Endometrium (tissue), 2 donors: ENCODE measurements at regions not wholly inside any gene's neighbourhood (a gene's known extent, or its start where the extent isn't known, plus 50 kb on each side); places are given as distances from the start of the nearest gene placed in this dataset.

Experiments used
- FAIRE-seq: peaks from 2 replicates; lab custom pipeline; 2012; peaks lifted over from hg19 to GRCh38; lab: Jason Lieb, UNC
- donor health status: control.
- donor health status: control.

DNA sequence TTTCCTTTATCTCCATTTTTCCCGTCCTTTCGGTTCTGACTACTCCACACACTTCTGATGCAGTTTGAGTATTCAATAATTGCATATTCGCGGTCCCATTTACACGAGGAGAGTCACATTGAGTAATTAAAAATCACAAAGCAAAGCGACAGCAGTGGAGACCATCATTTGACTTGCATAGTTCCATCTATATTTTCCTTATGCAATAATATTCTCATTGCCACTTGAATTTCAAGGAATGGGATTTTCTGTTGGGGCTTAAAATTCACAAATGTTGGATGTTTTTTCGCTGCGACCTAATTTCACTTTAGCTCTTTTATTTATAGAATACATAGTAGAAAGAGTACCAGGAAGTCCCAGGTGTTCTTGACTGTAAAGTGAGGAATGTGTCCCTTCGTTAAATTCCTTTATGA lies 186.8 kb downstream of the ZEB2 start:
- FAIRE-seq = no peak

DNA sequence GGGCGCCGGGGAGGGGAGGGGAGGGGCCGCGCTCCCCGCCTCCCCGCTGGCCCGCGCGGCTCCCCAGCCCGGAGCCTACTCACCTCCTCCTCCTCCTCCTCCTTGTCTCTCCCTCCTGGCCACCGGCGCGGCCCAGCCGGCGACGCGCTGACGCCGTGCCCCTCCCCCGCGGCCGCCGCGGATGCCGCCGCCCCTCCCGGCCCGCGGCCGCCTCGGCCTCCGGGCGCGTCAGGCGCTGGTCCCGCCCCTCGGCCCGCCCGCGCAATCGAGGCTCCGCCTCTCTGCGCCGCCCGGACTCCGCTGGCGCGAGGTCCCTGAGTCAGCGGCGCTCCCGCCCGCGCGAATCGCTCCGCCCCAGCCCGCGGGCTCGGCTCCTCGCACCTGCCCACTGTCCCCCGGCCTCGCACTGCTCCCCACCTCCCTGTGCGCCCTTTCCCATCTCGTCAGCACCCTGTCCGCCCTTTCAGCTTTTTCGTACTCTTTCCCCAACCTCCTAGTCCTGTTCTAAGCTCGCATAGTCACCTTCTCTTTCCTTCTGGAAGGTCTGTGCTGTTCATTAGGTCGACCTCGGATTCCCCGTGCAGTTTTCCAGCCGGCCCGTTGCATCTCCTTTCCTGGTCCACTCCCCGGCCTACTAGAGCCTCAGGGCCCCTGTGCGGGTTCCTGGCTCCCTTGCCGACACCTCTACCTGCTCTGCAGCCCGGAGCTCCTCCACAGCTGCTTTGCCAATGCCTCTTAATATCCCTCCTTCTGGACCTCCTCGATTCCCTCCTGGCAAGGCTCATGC lies 187.4 kb downstream of the ZEB2 start:
- no peak for FAIRE-seq

DNA sequence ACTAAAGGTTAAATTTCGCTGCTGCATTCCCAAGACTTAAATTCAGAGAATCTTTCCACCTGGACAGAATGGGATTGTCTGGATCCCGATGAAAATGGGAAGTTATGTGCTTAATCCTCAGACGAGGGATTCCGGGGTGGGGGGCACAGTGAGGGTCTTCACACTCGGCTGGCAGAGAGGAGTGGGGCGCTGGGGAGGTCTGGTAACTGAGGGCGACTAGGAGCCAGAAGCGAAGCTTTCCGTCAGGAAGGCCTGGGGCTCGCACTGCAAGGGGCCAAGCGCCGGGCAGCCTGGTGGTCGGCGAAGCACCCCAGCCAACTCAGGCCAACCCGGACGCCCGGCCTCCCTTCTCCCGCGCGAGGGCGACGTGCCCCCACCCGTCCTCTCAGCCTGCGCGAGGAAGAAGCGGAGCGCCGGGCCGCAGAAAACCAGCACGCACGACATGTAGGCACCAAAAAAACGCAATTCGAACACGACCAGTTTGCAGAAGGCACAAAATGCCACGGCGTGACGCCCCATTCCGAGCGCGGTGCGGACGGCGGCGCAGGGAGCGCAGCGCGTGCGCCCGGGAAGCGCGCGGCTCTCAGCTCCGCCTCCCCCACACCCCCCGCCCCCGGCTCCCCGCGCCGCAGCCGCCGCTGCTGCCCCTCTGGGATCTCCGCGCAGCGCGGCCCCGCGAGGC lies 188.1 kb downstream of the ZEB2 start:
- FAIRE-seq = no peak

DNA sequence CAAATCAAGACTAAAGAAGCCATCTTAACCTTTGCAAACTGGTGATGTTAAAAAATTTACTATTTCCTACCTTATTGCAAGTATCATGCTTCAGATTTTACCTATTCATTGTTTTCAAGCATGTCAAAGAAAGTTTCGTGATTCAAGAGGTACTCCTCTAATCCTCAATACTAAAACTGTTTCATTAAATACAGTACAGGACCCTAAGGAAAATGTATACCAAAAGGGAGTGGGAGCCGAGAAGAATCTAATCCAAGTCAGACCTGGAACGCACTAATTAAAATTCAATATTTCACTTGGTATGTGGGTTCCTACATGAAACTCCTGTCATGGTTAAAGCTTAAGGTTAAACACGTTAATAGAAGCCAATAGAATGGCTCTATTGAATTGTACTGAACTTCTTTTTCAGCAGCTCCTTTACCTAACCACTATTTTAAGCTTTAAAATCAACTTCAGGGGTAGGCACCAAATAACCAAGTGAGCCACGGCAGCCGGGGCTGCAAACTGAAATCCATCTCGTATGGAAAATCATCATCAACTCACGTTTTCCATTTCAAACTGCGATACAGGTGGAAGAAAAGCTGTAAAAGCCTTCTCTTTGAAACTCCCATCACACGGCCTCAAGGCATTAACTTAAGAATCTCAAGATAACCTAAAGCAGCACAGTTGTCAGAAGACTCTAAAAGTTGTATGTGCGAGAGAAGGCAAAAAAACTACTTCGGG lies 188.8 kb downstream of the ZEB2 start:
- FAIRE-seq = no peak

DNA sequence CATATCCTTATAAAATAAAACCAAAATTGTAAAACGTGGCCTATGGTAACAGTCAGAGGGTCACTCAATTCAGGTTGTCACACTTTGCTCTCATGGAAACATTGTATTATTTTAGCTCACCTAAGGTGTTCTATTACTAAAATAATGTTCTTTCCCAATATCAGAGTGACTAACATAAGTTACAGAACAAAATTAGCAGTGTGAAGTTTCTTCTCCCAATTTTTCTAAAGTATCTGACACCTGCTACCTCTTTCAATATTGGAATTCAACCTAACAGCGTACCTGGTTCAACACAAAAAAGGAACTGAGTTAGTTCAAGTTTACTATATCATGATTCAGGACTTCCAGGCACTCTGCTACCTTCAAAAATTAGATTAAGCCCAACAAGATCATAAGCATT lies 190.4 kb downstream of the ZEB2 start:
- no peak for FAIRE-seq

DNA sequence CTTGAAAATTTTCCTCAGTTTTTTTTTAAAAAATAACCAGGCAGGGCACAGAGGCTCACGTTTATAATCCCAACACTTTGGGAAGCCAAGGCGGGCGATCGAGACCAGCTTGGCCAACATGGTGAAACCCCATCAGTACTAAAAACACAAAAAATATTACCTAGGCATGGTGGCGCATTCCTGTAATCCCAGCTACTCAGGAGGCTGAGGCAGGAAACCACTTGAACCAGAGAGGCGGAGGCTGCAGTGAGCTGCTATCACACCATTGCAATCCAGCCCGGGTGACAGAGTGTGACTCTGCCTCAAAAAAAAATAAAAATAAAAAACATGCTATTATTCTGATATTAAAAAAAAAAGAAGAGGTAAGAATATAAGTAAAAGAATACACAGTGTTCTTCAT lies 191.0 kb downstream of the ZEB2 start:
- no peak for FAIRE-seq

DNA sequence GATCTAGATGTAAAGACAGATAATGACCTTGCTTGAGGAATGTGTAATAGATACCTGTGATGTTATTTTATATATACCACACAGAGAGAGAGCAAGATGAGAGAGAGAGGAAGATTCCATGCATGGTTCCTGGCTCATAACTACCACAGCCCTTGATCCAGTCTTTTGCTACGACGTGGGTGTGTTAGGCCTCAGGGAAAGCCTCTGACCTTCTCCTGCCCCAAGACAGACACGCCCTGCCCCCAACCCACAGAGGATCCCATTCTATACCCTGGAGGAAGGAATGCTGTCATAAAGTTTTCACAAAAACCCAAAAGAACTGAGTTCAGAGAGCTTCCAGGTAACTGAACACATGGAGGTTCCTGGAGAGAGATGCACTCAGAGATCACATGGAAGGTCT lies 193.1 kb downstream of the ZEB2 start:
- FAIRE-seq = no peak

DNA sequence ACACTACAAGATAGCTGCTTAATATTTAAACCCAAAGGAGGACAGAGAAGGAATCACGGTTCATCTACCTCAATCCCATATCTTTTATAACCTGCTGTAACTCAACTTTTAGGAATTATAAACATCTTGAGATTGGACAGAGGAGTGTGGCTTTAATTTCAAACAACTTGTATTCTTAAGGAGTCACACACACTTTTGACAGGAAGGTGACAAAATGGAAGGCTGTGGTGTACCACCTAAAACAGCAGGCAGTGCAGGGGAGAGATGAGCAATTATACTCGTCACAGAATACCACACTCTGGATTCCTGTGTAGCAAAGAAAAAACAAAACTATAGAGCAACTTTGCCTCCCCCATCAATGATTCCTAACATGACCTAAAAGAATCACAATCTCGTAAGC lies 194.8 kb downstream of the ZEB2 start:
- no peak for FAIRE-seq

DNA sequence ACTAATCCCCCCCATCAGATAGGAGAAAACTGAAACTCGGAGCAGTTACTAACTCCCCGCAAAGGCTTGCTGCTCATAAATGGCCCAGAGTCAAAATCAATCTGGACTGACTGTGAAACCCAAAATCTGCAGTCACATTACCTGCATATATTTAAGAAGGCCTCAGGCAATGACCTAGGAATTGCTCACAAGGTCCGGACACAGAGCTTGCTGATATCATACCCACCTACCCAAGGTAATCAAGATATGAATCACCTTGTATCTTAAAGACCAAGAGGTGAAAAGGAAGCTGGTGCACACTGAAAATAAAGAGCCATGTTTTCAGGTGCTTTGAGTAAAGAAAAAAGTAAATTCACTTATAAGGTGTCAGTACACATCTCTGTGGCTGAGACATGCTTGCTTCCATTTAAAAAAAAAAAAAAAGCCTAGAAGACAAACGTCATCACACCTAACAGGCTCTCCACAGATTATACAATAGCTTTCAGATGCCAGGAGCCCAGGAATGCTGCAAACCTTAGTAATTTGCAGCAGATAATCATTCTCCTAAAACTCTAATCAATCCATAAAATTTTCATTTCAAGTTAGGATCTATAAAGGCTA lies 195.4 kb downstream of the ZEB2 start:
- no peak for FAIRE-seq

DNA sequence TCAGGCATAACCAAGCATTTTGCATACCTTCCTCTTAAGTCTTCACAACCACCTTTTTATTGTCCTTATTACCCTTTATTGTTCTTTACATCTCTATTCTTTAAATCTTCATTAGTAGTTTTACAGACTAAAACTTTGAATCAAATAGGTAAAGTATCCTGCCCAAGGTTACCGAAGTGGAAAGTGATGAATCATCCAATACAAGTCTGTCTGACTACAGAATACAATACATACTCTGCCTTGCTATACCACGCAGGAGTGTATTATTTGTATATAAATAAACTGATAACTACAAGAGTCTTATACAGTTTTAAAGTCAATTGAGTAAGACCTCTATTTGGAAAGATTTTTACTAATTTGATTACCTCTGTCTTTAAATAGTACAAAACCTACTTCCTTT lies 196.0 kb downstream of the ZEB2 start:
- FAIRE-seq = no peak

DNA sequence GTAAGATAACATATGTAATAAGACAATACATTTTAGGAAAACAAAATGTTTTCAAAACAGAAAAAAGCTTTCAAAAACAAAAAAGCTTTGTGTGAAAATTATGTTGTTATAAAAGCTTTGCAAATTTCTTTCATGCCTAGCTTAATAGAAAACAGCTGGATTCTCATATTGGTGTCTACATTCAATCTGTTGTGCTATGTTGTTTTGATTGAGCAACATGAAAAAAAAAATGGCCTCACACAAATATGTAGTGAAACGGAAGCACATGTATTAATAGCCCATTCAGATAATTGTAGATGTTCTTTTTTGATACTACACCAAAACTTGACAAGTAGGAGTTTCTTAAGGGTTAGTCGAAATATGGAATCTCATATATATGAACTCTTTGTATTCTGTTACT lies 197.5 kb downstream of the ZEB2 start:
- FAIRE-seq = peak; percentile 91

DNA sequence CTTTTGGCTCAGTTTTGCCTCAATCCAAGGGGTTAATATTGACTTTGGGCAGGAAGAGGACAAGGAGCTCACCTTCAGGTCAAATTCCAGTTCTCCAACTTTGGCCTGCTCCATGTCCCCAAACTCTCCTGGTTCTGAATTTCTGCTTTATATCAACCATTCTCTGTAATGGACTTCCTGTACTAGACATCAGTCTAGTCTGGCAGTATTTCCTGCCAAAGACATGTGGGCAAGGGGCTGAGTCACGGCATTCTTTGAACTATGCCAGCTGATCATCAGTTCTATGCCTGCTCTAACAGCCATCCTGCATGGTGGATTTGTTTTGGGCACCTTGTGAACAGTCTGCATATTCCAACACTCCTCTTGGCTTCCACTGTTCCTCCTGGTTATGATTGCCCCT lies 199.4 kb downstream of the ZEB2 start:
- FAIRE-seq = no peak

DNA sequence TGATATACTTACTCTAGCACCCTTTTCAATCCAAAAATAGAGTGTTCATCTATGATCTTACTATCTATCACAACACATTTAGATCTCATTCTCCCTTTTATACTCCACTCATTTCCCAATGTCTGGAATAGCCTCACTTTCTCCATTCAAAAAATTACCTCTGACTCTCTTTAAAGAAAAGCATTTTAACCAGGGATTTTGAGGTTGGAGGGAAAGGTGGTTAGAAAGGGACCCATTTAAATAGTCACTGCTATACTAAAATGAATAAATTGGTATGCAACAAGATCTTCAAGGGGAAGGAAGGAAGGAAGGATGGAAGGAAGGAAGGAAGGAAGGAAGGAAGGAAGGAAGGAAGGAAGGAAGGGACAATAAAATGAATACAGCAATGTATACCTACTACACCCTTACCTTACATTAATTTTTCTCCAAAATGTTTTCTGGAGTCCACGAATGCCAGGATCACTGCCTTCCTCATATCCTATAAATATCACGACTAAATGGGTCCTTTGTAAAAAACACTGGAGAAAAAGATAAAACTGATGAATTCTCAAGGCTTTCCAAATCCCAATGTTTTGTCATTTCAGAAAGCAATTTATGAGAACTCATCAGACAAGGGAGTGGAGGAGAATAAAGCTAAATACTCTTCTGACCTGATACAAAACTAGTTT lies 202.7 kb downstream of the ZEB2 start:
- FAIRE-seq = no peak

DNA sequence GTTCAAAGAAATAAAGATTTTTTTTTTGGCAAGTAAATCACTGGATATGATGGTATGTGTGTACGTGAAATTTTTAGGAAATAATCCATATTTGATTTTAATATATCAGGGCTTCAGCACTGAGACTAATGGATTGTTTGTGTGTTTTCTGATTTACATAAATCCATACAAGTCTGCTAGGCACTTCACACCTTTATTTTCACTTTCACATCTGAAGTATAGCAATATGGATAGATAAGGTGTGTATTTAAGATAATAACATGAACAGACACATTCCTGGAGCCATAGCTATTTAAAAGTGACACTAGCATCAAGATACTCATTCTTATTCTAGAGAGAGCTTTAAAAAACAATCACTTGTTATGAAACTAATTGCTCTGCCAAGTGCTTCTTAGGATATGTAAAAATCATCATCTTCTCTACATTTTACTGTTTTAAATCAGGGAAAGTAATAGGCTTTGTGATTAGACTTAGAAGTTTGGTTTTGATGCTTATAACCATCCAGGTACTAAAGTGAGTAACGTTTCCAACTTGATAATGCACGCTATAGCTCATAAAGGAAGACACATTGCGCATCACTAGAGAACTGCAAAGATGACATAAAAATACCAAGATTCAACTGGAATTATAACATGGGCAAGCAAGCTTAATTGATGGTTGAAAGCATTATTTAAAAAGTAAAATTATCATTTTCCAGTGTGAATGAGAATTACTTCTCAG lies 208.9 kb downstream of the ZEB2 start:
- FAIRE-seq = no peak

DNA sequence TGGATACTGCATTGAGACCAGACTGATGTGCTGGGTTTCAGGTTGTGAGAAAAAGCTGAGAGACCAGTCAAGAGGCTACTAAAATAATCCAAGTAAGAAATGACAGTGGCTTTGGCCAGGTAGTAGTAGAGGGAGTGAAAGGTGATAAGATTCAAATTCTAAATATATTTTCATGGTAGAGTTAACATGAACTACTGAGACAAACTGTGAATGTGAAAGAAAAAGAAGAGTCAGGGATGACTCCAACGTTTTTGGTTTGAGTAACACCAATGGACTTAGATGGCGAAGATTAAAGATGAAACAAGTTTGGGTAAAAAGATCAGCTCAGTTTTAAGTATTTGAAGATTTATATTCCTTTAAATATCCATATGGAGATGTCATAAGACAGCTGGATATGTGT lies 209.4 kb downstream of the ZEB2 start:
- FAIRE-seq = no peak

DNA sequence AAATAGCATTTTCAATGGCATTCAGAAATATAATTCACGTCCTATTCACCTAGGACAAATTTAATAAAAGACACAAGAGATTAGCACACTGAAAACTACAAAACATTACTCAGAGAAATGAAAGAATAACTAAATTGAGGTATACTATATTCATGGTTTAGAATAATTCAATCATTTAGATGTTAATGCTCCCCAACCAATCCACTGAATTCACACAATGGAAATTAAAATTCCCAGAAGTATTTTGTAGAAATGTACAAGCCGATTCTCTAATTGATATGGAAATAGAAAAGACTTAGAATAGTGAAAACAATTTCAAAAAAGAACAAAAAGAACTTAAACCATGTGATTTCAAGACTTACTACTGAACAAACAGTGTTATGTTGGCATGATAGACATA lies 212.2 kb downstream of the ZEB2 start:
- no peak for FAIRE-seq

DNA sequence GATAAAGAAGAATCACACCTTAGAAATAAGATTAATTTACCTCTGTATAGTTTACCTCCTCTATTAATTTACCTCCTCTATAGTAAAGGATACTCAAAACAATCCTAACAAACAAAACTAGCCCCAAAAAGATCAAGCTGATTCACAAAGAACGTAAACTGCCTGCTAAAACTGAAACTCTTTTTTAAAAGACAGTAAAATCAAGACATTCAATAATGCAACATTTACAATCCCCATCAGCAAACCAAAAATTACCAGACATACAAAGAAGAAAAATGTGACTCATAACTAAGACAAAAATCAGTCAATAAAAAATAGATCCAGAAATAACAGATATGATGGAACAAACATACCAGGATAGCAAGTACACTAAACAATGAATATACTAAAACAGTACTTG lies 215.7 kb downstream of the ZEB2 start:
- peak; percentile 8 for FAIRE-seq

DNA sequence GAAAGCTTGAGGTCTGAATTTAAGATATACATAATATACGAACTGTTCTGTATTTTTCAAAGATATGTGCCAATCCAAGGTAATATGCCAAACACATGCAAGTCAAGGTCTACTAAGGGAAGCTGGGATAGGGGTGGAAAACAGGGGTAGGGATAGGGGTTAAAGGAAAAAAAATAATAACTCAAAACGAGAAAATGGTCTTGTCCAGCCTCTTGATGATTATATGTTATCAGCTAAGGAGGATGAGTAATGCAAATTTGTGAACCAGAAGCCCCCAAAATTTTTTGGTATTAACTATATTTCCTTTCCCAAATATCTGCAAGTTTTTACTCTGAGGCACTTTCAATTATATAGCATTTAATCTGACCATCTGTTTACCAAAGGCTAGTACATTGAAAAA lies 219.3 kb downstream of the ZEB2 start:
- no peak for FAIRE-seq

DNA sequence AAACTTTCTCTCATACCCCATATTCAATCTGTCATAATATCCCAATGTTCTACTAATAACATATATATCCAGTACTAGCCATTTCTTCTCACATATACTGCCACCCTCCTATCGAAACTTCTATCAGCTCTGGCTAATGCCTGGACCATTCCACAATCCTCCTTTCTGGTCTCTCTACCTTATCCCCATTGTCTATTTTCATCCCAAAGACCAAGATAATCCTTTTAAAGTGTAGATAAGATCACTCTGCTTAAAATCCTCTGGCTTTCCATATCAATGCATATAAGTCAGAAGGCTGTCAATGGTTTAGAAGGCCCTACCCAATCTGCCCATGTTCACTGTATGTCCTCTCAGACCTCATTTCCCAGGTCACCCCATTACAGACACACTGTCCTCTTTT lies 229.6 kb downstream of the ZEB2 start:
- FAIRE-seq = no peak

DNA sequence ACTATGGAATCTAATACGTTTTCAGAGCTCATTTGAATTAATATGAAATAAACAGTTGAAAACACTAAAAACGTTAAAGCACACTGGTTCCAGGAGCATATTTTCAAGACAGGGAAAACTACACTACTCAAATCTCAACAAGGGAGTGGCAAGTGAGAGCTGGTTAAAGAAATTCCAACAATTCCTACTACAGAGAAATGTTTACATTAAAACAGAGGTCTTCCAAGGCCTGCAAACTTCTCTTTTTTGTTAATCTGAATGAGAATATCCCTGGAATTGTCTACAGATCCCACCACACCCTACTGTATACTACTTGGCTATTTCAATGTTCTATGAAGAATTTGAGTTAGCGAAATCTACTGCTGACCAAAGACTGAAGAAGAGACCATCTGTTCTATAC lies 231.5 kb downstream of the ZEB2 start:
- FAIRE-seq = no peak

DNA sequence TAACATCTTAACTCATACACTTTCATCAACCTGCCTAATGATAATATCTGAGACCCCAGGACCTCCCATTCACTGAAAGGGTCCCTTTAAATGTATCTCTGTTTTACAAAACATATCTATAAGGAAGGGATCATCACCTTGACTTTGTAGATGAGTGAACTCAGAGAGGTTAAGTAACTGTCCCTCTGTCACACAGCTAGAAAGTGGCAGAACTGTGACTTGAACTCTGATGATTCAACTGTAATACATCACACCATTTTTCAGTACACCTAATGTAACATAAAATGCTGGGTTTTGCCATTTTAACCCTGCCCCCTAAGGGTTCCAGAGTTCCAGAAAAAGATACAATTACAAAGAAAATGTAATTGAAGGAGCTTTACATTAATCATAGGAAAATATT lies 234.6 kb downstream of the ZEB2 start:
- FAIRE-seq = no peak

DNA sequence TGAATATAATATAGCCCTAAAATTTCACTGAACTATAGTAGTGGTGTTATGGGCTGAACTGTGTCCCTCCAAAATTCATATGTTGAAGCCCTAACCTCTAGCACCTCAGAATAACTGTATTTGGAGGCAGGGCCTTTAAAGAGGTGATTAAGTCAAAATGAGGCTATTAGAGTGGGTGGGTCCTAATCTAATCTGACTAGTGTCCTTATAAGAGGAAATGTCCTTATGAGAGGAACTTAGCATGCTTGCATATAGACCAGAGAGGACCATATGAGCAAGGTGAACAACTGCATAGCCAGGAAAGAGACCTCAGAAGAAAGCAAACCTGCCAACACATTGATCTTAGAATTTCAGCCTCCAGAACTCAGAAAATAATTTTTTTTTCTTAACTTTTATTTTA lies 238.4 kb downstream of the ZEB2 start:
- no peak for FAIRE-seq
